ENCODE measurements at regions not wholly inside any gene's neighbourhood (a gene's known extent, or its start where the extent isn't known, plus 50 kb on each side); places are given as distances from the start of the nearest gene placed in this dataset.

- Histone ChIP-seq H2AFZ (ENCODE audit: low read length) (no peak overlapping the region), H3K4me2 (ENCODE audit: extremely low read depth, insufficient read depth, low read length) (no peak overlapping the region)
These were observed 59.9 kb downstream of the TNP1 start for GRCh38 chr2:216799873-216800431.

GRCh38 chr2:216796115-216796840 is 63.6 kb downstream of the TNP1 start:
- Histone ChIP-seq H3K4me2 (ENCODE audit: extremely low read depth, insufficient read depth, low read length) (no peak overlapping the region), H3K27ac (ENCODE audit: insufficient read depth, low read length) (no peak overlapping the region), H2AFZ (ENCODE audit: low read length) (no peak overlapping the region), H3K9me3 (ENCODE audit: control insufficient read depth, insufficient read depth, low read depth, low read length) (no peaks in the 10 kb centered on the region), H4K20me1 (ENCODE audit: control insufficient read depth, extremely low read depth, insufficient read depth, low read length) (no peaks in the 10 kb centered on the region), H3K4me3 (replicated peaks in 1 of 4; ENCODE audit: control extremely low read depth in 1 of 4, insufficient read depth in 1 of 4, low read depth in 3 of 4, low read length in 4 of 4) (no peak overlapping the region), H3K36me3 (ENCODE audit: control insufficient read depth, insufficient read depth, low read length) (no peaks in the 10 kb centered on the region), H3K27me3 (ENCODE audit: control insufficient read depth, insufficient read depth, low read length) (no peaks in the 10 kb centered on the region), H3K9ac (ENCODE audit: insufficient read depth, low read length) (no peak overlapping the region), H3K79me2 (ENCODE audit: control insufficient read depth, insufficient read depth, low read length) (no peaks in the 10 kb centered on the region), H3K4me1 (ENCODE audit: control insufficient read depth, extremely low read depth, insufficient read depth, low read length) (no peaks in the 10 kb centered on the region)
- DNase-seq (ENCODE audit: low read depth in 2 of 2): no peak
- TF ChIP-seq EZH2 (IDR thresholded peaks at IDR 0.05; ENCODE audit: low read length, missing control alignments): no peak
- TF ChIP-seq CTCF (conservative IDR thresholded peaks at IDR 0.05 in 1 of 2, IDR thresholded peaks at IDR 0.05 in 1 of 2; ENCODE audit: low read depth in 1 of 2, low read length in 2 of 2): no peak

More at GRCh38 chr2:216799873-216800431, 59.9 kb downstream of the TNP1 start:
- Histone ChIP-seq H3K9me3 (ENCODE audit: control insufficient read depth, insufficient read depth, low read depth, low read length) (no peaks in the 10 kb centered on the region), H3K4me3 (replicated peaks in 1 of 4; ENCODE audit: control extremely low read depth in 1 of 4, insufficient read depth in 1 of 4, low read depth in 3 of 4, low read length in 4 of 4) (no peak overlapping the region), H3K4me1 (ENCODE audit: control insufficient read depth, extremely low read depth, insufficient read depth, low read length) (no peaks in the 10 kb centered on the region), H3K36me3 (ENCODE audit: control insufficient read depth, insufficient read depth, low read length) (no peaks in the 10 kb centered on the region), H3K9ac (ENCODE audit: insufficient read depth, low read length) (no peak overlapping the region), H3K27ac (ENCODE audit: insufficient read depth, low read length) (no peak overlapping the region), H4K20me1 (ENCODE audit: control insufficient read depth, extremely low read depth, insufficient read depth, low read length) (no peaks in the 10 kb centered on the region), H3K27me3 (ENCODE audit: control insufficient read depth, insufficient read depth, low read length) (no peaks in the 10 kb centered on the region), H3K79me2 (ENCODE audit: control insufficient read depth, insufficient read depth, low read length) (no peaks in the 10 kb centered on the region)
- TF ChIP-seq EZH2 (IDR thresholded peaks at IDR 0.05; ENCODE audit: low read length, missing control alignments): no peak
- TF ChIP-seq CTCF (conservative IDR thresholded peaks at IDR 0.05 in 1 of 2, IDR thresholded peaks at IDR 0.05 in 1 of 2; ENCODE audit: low read depth in 1 of 2, low read length in 2 of 2): no peak
- peak; percentile 58 to 73 for DNase-seq (ENCODE audit: low read depth in 2 of 2)

GRCh38 chr2:216793386-216793785 is 66.5 kb downstream of the TNP1 start:
- Histone ChIP-seq H3K4me3 (replicated peaks in 1 of 4; ENCODE audit: control extremely low read depth in 1 of 4, insufficient read depth in 1 of 4, low read depth in 3 of 4, low read length in 4 of 4) (no peak overlapping the region), H4K20me1 (ENCODE audit: control insufficient read depth, extremely low read depth, insufficient read depth, low read length) (no peaks in the 10 kb centered on the region), H3K79me2 (ENCODE audit: control insufficient read depth, insufficient read depth, low read length) (no peaks in the 10 kb centered on the region), H3K4me1 (ENCODE audit: control insufficient read depth, extremely low read depth, insufficient read depth, low read length) (no peaks in the 10 kb centered on the region), H3K4me2 (ENCODE audit: extremely low read depth, insufficient read depth, low read length) (no peak overlapping the region), H3K27me3 (ENCODE audit: control insufficient read depth, insufficient read depth, low read length) (no peaks in the 10 kb centered on the region), H3K36me3 (ENCODE audit: control insufficient read depth, insufficient read depth, low read length) (no peaks in the 10 kb centered on the region), H2AFZ (ENCODE audit: low read length) (no peak overlapping the region), H3K27ac (ENCODE audit: insufficient read depth, low read length) (no peak overlapping the region), H3K9me3 (ENCODE audit: control insufficient read depth, insufficient read depth, low read depth, low read length) (no peaks in the 10 kb centered on the region), H3K9ac (ENCODE audit: insufficient read depth, low read length) (no peak overlapping the region)
- no peak for TF ChIP-seq EZH2 (IDR thresholded peaks at IDR 0.05; ENCODE audit: low read length, missing control alignments)
- no peak for TF ChIP-seq CTCF (conservative IDR thresholded peaks at IDR 0.05 in 1 of 2, IDR thresholded peaks at IDR 0.05 in 1 of 2; ENCODE audit: low read depth in 1 of 2, low read length in 2 of 2)
- DNase-seq (ENCODE audit: low read depth in 2 of 2): no peak

All from fibroblast of lung (primary cell).